ENCODE measurements at regions not wholly inside any gene's neighbourhood (a gene's known extent, or its start where the extent isn't known, plus 50 kb on each side); places are given as distances from the start of the nearest gene placed in this dataset.

DNA sequence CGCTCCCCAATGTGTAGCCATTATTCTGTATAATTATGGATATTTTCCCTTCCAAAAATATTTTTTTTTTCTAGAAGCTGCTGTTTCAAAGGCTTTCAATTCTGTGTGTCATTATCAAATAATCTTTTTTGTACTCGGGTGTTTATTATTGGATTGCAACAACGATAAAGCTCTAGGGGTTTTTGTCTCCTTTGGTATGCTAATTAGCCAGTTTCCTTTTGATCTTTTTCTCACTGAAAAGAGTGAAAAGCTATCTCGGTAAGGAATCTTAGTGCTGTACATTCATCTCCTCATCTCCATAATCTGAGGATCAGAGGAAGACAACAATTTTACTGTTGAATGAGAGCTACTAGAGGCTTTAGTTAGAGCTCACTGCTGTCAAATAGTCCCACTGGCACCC lies 136.6 kb downstream of the OLFM4 start:
- TF ChIP-seq, protein P1, sequence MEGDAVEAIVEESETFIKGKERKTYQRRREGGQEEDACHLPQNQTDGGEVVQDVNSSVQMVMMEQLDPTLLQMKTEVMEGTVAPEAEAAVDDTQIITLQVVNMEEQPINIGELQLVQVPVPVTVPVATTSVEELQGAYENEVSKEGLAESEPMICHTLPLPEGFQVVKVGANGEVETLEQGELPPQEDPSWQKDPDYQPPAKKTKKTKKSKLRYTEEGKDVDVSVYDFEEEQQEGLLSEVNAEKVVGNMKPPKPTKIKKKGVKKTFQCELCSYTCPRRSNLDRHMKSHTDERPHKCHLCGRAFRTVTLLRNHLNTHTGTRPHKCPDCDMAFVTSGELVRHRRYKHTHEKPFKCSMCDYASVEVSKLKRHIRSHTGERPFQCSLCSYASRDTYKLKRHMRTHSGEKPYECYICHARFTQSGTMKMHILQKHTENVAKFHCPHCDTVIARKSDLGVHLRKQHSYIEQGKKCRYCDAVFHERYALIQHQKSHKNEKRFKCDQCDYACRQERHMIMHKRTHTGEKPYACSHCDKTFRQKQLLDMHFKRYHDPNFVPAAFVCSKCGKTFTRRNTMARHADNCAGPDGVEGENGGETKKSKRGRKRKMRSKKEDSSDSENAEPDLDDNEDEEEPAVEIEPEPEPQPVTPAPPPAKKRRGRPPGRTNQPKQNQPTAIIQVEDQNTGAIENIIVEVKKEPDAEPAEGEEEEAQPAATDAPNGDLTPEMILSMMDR (IDR thresholded peaks at IDR 0.05; ENCODE audit: unreplicated experiment), result no peak
- Mint-ChIP-seq H3K27me3 (peaks cover 16% of the 10 kb centered on the region), H3K27ac (no peak overlapping the region), H3K36me3 (ENCODE audit: insufficient read depth) (no peaks in the 10 kb centered on the region), H3K9me3 (ENCODE audit: low read depth) (no peaks in the 10 kb centered on the region), H3K4me1 (ENCODE audit: low read depth) (no peaks in the 10 kb centered on the region), H3K4me3 (ENCODE audit: low read depth) (no peak overlapping the region)
- DNase-seq (ENCODE audit: low spot score, unreplicated experiment), result no peak

DNA sequence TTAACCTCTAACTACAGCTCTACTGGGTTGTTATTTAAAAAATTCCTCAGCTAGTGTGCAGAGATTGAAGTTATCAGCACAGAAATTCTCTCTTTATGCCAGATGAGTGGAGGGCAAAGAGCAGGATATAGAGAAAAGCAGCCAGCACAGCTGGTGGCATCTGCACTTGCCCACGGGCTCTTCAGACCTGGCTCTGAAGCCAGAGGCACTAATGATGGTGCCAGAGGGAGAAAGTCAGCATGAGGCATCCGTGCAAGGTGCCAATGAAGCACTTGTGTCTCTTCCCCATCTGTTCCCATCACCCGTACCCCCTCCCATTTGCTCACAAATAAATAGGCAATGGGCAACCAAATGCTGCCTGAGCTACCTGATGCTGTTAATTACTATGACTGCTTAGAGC lies 138.9 kb downstream of the OLFM4 start:
- Mint-ChIP-seq H3K4me3 (ENCODE audit: low read depth) (no peak overlapping the region), H3K27me3 (peaks cover 14% of the 10 kb centered on the region), H3K9me3 (ENCODE audit: low read depth) (no peaks in the 10 kb centered on the region), H3K4me1 (ENCODE audit: low read depth) (no peaks in the 10 kb centered on the region), H3K36me3 (ENCODE audit: insufficient read depth) (no peaks in the 10 kb centered on the region), H3K27ac (no peak overlapping the region)
- TF ChIP-seq, protein P1 (IDR thresholded peaks at IDR 0.05; ENCODE audit: unreplicated experiment), result no peak
- DNase-seq (ENCODE audit: low spot score, unreplicated experiment), result no peak

DNA sequence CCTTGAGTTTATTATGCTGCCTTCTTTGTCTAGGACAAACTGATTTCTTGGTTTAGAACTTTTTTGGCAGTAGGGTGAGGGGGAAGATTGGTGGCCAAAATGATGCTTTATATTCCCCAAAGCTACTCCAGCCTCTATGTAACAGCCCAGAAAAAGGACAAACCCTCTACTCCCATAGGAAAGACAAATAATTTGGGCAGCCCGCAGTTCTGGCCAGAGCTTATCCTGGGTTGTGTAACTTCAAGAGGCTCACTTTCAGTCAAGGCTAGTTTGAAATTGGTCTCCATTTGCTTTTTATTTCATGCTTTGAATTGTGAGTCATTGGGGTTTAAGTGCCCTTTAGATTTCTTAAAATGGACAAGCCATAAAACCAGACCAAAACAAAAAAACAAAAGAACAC lies 142.3 kb downstream of the OLFM4 start:
- Mint-ChIP-seq H3K27me3 (peaks cover 2% of the 10 kb centered on the region), H3K9me3 (ENCODE audit: low read depth) (no peaks in the 10 kb centered on the region), H3K36me3 (ENCODE audit: insufficient read depth) (no peaks in the 10 kb centered on the region), H3K4me3 (ENCODE audit: low read depth) (no peak overlapping the region), H3K4me1 (ENCODE audit: low read depth) (no peaks in the 10 kb centered on the region), H3K27ac (no peak overlapping the region)
- TF ChIP-seq, protein P1 (IDR thresholded peaks at IDR 0.05; ENCODE audit: unreplicated experiment), result no peak
- DNase-seq (ENCODE audit: low spot score, unreplicated experiment), result no peak

DNA sequence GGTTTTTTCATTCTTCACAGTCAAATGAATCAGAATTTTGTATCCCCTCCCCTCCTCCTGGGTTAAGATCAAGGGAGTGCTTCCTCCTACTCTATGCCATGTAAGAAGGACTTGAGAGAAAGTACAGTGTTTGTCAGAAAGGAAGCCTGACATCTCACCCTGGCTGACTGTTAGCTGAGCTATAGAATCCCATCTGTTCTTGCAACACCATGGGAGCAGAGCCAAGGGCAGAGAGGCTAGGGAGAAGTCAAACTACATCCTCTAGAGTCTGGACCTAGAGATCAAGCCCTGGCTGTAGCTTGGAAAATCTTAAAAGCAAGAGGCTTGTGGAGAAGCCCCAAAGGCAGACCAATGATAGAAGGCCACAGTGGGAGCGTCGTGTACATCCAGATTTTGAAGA lies 145.9 kb downstream of the OLFM4 start:
- Mint-ChIP-seq H3K9me3 (ENCODE audit: low read depth) (no peaks in the 10 kb centered on the region), H3K27me3 (no peaks in the 10 kb centered on the region), H3K27ac (no peak overlapping the region), H3K4me1 (ENCODE audit: low read depth) (no peaks in the 10 kb centered on the region), H3K4me3 (ENCODE audit: low read depth) (no peak overlapping the region), H3K36me3 (ENCODE audit: insufficient read depth) (no peaks in the 10 kb centered on the region)
- TF ChIP-seq, protein P1 (IDR thresholded peaks at IDR 0.05; ENCODE audit: unreplicated experiment), result no peak
- no peak for DNase-seq (ENCODE audit: low spot score, unreplicated experiment)

DNA sequence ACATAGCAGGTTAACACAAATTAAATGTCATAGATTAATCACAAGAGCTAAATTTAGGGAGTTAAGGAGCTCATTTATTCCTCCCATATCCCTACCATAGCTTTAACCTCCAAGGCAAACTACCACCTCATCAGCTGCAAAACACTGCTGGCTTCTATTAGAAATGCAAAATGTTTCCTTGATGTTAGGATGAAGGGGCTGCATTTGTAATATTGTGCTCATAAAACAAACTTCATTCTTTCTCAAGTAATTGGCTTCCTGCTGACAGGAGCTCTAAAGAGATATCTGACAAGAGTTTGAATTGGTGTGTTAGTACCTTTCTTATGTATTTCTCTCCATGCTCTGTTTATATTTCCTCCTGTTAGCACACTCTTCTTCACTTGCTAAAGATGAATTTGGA lies 152.1 kb downstream of the OLFM4 start:
- Mint-ChIP-seq H3K9me3 (ENCODE audit: low read depth) (peaks cover 7% of the 10 kb centered on the region), H3K4me1 (ENCODE audit: low read depth) (no peaks in the 10 kb centered on the region)

More for the DNA sequence above, 152.1 kb downstream of the OLFM4 start:
- Mint-ChIP-seq H3K36me3 (ENCODE audit: insufficient read depth) (no peaks in the 10 kb centered on the region), H3K27ac (no peak overlapping the region), H3K4me3 (ENCODE audit: low read depth) (no peak overlapping the region), H3K27me3 (no peaks in the 10 kb centered on the region)
- TF ChIP-seq, protein P1 (IDR thresholded peaks at IDR 0.05; ENCODE audit: unreplicated experiment), result no peak
- no peak for DNase-seq (ENCODE audit: low spot score, unreplicated experiment)
